ENCODE measurements at regions not wholly inside any gene's neighbourhood (a gene's known extent, or its start where the extent isn't known, plus 50 kb on each side); places are given as distances from the start of the nearest gene placed in this dataset.

DNA sequence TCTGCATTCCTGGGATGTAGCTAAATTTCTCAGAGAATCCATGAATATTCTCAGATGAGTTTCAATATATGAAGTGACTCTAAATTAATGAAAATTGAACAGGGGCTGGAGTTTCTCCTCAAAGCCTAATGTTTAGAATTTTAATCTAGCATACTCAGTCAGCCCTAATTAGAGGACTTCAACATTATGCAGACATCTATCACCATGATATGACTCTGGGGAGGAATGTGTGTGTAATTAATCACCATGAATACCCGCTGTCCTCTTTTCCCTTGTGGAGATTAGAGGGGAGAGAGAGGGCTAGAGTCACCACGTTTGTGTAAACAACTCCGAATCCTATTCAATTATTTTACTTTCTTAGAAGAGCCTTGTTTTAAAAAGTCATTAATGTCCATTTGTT is 698.6 kb upstream of the MDGA2 start:
- TF ChIP-seq, protein P1, sequence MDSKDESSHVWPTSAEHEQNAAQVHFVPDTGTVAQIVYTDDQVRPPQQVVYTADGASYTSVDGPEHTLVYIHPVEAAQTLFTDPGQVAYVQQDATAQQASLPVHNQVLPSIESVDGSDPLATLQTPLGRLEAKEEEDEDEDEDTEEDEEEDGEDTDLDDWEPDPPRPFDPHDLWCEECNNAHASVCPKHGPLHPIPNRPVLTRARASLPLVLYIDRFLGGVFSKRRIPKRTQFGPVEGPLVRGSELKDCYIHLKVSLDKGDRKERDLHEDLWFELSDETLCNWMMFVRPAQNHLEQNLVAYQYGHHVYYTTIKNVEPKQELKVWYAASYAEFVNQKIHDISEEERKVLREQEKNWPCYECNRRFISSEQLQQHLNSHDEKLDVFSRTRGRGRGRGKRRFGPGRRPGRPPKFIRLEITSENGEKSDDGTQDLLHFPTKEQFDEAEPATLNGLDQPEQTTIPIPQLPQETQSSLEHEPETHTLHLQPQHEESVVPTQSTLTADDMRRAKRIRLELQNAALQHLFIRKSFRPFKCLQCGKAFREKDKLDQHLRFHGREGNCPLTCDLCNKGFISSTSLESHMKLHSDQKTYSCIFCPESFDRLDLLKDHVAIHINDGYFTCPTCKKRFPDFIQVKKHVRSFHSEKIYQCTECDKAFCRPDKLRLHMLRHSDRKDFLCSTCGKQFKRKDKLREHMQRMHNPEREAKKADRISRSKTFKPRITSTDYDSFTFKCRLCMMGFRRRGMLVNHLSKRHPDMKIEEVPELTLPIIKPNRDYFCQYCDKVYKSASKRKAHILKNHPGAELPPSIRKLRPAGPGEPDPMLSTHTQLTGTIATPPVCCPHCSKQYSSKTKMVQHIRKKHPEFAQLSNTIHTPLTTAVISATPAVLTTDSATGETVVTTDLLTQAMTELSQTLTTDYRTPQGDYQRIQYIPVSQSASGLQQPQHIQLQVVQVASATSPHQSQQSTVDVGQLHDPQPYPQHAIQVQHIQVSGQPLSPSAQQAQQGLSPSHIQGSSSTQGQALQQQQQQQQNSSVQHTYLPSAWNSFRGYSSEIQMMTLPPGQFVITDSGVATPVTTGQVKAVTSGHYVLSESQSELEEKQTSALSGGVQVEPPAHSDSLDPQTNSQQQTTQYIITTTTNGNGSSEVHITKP (tag by site-specific recombination; IDR thresholded peaks at IDR 0.05) = no peak
- TF ChIP-seq, protein P2, sequence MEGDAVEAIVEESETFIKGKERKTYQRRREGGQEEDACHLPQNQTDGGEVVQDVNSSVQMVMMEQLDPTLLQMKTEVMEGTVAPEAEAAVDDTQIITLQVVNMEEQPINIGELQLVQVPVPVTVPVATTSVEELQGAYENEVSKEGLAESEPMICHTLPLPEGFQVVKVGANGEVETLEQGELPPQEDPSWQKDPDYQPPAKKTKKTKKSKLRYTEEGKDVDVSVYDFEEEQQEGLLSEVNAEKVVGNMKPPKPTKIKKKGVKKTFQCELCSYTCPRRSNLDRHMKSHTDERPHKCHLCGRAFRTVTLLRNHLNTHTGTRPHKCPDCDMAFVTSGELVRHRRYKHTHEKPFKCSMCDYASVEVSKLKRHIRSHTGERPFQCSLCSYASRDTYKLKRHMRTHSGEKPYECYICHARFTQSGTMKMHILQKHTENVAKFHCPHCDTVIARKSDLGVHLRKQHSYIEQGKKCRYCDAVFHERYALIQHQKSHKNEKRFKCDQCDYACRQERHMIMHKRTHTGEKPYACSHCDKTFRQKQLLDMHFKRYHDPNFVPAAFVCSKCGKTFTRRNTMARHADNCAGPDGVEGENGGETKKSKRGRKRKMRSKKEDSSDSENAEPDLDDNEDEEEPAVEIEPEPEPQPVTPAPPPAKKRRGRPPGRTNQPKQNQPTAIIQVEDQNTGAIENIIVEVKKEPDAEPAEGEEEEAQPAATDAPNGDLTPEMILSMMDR (tag by site-specific recombination; IDR thresholded peaks at IDR 0.05) = no peak
- no peak for TF ChIP-seq ZNF571 (tag by site-specific recombination; IDR thresholded peaks at IDR 0.05)
- TF ChIP-seq, protein P3, sequence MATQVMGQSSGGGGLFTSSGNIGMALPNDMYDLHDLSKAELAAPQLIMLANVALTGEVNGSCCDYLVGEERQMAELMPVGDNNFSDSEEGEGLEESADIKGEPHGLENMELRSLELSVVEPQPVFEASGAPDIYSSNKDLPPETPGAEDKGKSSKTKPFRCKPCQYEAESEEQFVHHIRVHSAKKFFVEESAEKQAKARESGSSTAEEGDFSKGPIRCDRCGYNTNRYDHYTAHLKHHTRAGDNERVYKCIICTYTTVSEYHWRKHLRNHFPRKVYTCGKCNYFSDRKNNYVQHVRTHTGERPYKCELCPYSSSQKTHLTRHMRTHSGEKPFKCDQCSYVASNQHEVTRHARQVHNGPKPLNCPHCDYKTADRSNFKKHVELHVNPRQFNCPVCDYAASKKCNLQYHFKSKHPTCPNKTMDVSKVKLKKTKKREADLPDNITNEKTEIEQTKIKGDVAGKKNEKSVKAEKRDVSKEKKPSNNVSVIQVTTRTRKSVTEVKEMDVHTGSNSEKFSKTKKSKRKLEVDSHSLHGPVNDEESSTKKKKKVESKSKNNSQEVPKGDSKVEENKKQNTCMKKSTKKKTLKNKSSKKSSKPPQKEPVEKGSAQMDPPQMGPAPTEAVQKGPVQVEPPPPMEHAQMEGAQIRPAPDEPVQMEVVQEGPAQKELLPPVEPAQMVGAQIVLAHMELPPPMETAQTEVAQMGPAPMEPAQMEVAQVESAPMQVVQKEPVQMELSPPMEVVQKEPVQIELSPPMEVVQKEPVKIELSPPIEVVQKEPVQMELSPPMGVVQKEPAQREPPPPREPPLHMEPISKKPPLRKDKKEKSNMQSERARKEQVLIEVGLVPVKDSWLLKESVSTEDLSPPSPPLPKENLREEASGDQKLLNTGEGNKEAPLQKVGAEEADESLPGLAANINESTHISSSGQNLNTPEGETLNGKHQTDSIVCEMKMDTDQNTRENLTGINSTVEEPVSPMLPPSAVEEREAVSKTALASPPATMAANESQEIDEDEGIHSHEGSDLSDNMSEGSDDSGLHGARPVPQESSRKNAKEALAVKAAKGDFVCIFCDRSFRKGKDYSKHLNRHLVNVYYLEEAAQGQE (tag by site-specific recombination; IDR thresholded peaks at IDR 0.05) = no peak
- TF ChIP-seq SETDB1 (IDR thresholded peaks at IDR 0.05; ENCODE audit: insufficient read length, low read length) = no peak
- TF ChIP-seq ZNF514 (tag by site-specific recombination; IDR thresholded peaks at IDR 0.05) = no peak
